Midbrain (tissue), 1 donor: ENCODE measurements at regions not wholly inside any gene's neighbourhood (a gene's known extent, or its start where the extent isn't known, plus 50 kb on each side); places are given as distances from the start of the nearest gene placed in this dataset.
"Not testable (repeated sequence)": the region's sequence is repeated elsewhere in the genome, so short reads cannot be mapped to it uniquely, and the experiment has no call there.

Experiments used
- DNase-seq: peaks from one replicate; lab custom pipeline; 2025; lab: John Stamatoyannopoulos, UW

GRCh38 chr12:114192549-114192948, 213.4 kb downstream of the TBX5 start:
- DNase-seq, result no peak

GRCh38 chr12:114192013-114192412, 213.9 kb downstream of the TBX5 start:
- DNase-seq, result no peak

DNA sequence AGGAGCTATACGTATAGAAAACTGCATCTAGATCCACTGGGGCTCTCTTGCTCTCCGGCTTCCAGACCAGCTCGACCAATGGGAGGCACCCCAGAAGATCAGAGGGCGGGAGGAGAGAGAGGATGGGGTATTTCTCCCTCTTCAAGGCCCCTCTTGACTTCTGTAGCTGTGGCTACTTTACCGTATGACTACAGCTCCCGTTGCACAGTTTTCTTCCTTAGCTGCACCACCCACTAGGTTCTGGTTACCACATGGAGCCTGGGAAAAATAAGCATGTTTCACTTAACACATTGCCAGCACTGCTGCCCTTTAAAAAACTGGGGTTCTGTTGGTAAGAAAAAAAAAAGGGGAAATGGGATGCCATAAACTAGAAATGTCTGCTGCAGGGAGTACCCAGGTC, 214.4 kb downstream of the TBX5 start:
- DNase-seq, result no peak

DNA sequence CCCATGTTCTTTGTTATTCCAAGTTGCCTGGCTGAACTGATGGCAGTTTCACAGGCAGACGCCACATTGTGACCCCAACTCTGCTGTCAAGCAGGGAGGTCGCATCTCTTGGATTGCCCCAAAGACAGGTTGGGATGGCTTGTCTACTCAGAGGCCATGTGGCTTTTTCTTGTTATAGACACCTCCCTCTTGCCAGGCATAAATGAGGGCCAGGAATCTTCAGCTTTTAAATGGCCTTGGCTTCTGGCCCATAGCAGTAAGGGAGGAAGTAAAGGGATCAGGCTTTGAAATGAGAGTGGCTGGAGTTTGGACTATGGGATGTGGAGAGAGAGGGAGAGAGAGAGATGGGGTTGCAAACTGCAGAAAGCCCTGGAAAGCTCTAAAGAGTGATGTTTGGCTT, 215.0 kb downstream of the TBX5 start:
- no peak for DNase-seq

DNA sequence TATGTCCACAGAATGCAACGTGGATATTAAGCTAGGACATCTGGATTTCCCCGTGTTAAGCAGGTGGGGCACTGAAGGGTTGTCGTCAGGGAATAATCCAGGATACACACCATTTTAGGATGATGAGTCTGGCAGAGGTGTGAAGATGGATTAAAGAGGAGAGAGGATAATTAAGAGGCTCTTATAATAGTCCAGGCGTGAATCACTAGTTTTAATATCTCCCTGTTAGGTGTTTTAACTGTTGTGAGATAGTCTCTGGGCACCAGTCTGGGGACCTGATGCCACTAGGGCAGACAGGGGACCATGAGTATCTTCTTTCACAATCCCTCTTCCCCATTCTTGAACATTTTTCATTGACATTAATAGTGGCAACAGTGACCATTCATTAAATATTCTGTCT, 216.7 kb downstream of the TBX5 start:
- DNase-seq, result no peak

GRCh38 chr12:114186241-114187002, 219.5 kb downstream of the TBX5 start:
- DNase-seq, result peak; percentile 79

DNA sequence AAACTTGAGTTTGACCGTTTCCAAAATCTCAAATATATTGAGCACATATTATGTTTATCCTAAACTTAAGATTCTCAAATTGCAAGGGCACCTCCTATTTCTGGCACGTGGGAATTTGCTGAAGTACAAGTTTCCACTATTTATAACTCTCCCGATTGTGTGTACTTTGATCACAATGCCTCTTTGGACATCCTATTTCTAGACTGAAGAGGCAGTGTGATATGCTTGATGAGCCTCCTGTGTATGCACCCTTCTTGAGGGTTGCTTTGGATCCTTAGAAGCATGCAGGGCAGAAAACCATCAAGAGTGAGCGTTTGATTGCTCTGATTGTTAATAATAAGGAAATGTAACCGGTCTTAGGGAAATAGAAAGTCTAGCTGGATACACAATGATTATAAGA, 218.9 kb upstream of the RBM19 start:
- no peak for DNase-seq

DNA sequence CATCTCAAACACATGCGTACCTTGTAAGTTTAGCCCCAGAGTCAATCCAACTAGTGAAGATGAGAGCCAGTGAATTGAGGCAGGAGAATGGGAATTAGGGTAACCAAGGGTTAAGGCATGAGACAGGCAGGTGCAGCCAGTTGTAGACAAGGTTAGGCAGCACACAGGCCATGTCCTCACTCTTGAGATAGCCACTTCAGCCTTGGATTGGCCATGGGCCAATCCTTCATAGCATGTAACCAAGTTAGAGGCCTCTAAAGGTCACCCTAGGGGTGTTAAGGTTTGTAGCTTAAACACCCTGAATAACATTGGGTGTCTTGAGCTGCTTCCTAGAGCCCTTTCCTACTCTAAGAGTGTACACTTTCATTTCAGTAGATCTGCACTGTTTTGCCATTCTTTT, 208.2 kb upstream of the RBM19 start:
- DNase-seq, result no peak

DNA sequence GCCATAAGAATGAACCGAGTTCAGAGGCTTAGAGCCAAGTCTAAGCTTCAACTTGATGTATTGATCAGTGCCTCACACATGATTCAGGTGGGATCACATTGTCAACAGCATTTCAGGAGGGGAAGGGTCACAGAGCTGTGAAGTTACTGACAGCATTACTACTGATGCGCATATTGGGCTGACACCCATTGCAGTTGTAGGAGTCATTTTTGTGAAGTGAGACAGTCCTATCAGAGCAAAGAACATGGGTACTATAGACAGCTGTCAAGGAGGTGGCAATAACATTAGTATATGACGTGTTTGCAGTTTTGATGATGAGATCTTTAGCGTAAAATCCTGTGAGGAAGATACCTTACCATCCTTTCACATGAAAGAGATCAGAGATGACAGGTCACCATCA, 206.0 kb upstream of the RBM19 start:
- DNase-seq, result no peak

DNA sequence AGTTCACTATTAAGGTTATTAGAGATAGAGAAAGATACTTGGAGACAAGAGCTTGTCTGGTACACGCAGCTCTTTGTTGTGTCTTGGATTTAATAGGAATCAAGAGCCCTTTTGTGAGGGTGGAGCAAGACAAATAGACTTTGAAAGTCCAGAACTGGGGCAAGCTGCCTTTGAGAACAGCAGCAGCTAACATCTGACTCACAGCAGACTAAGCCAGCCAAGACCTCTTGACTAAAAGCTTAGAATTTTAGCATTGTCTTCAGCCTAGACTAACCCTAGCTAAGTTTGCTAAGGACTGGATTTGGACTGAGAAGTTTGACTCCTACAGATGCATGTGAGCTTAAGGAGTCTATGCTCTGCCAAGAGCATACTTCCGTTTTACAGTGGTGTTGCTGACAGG, 201.9 kb upstream of the RBM19 start:
- DNase-seq, result no peak

DNA sequence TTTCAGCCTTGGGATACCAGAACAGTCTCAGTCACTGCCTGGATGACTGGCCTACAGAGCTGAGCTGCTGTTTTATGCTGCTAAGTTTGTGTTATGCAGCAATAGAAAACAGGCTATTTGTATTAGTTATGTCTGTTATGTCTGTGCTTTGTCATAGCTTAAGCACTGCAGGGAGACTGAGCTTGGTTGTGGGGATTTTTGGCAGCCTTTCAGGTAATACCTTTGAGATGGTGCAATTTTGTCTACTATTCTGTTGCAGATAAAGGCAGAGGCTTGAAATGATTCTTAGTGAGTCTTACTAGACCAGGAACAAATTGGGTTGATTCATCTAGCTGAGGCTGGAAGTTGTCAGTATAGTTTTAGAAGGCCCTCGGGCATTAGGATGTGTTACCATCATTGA, 201.3 kb upstream of the RBM19 start:
- DNase-seq, result no peak

GRCh38 chr12:114166362-114166761, 200.2 kb upstream of the RBM19 start:
- DNase-seq, result peak; percentile 65

DNA sequence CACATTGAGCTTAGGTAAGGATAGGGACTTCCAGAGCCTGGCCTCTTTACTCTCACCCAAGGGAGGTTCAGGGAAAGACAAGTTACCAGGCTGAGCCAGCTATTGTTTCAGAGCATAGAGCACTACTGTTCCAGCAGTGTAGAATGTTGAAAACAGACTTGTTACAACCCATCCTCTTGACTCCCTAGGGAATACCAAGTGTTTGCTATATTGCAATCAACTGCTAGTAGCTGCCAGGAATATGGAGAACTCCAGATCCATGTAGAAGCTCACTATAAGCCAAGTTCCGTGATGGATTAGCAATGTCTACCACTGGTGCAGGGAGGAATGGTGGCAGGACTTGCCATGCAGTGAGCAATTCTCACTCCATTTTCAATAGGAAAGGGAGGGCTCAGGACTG, 199.8 kb upstream of the RBM19 start:
- no peak for DNase-seq

DNA sequence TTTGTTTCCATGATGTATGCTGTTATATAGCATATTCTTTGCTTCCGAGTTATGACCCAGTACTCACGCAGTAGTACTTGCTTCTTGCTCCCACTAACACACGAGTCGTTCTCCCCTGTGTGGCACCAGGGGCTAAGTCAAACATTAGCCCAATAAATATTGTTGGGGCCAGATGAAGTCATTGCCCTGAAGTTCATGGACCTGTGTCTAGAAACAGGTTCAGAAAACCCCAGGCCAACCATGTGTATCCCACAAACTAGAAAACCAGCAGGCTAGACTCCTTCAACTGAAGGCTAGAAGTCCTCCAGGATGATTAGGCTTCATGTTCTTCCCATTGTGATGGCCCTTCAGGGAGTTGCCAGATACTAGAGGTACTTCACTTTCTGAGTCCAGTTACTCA, 198.2 kb upstream of the RBM19 start:
- DNase-seq, result no peak

DNA sequence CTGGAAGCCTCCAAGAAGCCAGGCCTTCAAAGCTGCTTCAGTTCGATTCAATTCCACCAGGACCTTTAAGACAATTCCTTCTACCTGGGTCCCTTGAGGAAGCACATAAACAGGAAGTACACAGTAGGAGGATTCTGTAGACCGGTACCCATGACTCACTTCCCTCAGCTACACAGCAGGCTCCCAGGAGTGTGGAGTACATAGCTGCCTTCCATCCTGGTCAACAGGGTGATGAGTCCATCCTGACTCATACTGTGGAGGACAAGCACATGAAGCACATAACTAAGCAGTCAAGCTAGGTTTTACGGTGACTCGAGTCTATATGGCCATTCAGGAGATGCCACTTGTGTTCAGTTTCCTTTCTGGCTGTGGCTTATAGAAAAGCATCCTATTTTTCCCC, 197.6 kb upstream of the RBM19 start:
- no peak for DNase-seq

DNA sequence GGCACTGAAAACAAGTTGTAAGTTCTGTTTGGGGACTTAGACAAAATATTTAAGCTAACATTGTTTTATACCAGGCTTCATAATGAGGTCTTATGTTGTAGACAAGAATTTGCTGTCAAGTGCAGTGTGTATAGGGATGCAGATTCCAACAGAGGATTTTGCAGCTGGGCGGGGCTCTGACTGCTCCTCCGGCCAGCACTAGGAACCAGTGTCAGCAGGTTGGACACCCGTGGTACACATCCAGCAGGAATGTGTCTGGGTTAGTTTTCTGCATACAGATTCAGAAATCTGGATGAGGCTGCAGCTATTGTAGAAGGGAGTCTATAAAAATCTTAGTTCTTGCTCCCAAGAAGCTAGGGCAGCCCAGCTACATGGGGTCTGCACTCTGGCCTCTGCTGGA, 194.3 kb upstream of the RBM19 start:
- no peak for DNase-seq

GRCh38 chr12:114152890-114153289, 186.8 kb upstream of the RBM19 start:
- no peak for DNase-seq

- no peak for DNase-seq
Observed at GRCh38 chr12:114152066-114152465, 185.9 kb upstream of the RBM19 start.

GRCh38 chr12:114150584-114150983, 184.5 kb upstream of the RBM19 start:
- DNase-seq, result not testable (repeated sequence)

GRCh38 chr12:114141921-114142564, 175.9 kb upstream of the RBM19 start:
- no peak for DNase-seq

- no peak for DNase-seq
Observed at GRCh38 chr12:114140576-114140975, 174.5 kb upstream of the RBM19 start.

GRCh38 chr12:114136631-114137030, 170.5 kb upstream of the RBM19 start:
- DNase-seq, result no peak

GRCh38 chr12:114134922-114135321, 168.8 kb upstream of the RBM19 start:
- no peak for DNase-seq

DNA sequence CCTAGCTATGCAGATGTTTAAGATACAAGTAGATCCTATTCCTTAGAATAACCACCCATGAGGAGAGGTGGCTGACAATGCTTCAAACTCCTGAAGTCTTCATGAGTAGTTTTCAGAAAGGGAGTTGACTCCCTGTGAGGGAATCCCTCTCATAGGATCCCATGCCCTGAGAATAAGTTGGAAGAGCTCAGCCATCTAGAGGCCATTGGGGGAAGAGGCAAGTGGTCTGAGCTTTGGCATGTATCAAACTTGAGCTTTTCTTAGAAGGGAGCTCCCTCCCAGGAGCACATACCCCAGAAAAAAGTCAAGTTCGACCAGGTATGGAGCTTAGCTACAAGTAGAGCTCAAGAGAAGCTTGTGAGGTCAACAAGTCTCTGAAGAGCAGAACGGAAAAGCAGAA, 165.7 kb upstream of the RBM19 start:
- no peak for DNase-seq
